ENCODE measurements at regions not wholly inside any gene's neighbourhood (a gene's known extent, or its start where the extent isn't known, plus 50 kb on each side); places are given as distances from the start of the nearest gene placed in this dataset.
"Not testable (repeated sequence)": the region's sequence is repeated elsewhere in the genome, so short reads cannot be mapped to it uniquely, and the experiment has no call there.

- intact Hi-C loops (cut with micrococcal nuclease; ENCODE audit: unreplicated experiment); H3K4me3 ChIP-seq (ENCODE audit: low read depth, low read length, poor library complexity, severe bottlenecking); H3K4me1 ChIP-seq (ENCODE audit: insufficient read depth, low read length, poor library complexity, severe bottlenecking); H3K27me3 ChIP-seq (replicated peaks; ENCODE audit: insufficient read depth, low read depth, low read length, poor library complexity); BruUV-seq (replicated peaks); DNase-seq (ENCODE audit: low spot score); H3K36me3 ChIP-seq (ENCODE audit: insufficient read depth, low read length, poor library complexity, severe bottlenecking); CTCF ChIA-PET; POLR2A ChIA-PET (ENCODE audit: low non-redundant PET); H3K27ac ChIP-seq (ENCODE audit: low read depth, low read length, poor library complexity, severe bottlenecking); H3K9me3 ChIP-seq (ENCODE audit: low read depth, low read length, poor library complexity, severe bottlenecking): not testable (repeated sequence)
Observed at GRCh38 chr1:83270801-83271200, 728.1 kb downstream of the TTLL7 start.

GRCh38 chr1:83263808-83264207 is 735.1 kb downstream of the TTLL7 start:
- H3K9me3 ChIP-seq (ENCODE audit: low read depth, low read length, poor library complexity, severe bottlenecking); H3K4me1 ChIP-seq (ENCODE audit: insufficient read depth, low read length, poor library complexity, severe bottlenecking); H3K27ac ChIP-seq (ENCODE audit: low read depth, low read length, poor library complexity, severe bottlenecking); POLR2A ChIA-PET (ENCODE audit: low non-redundant PET); H3K27me3 ChIP-seq (replicated peaks; ENCODE audit: insufficient read depth, low read depth, low read length, poor library complexity); intact Hi-C loops (cut with micrococcal nuclease; ENCODE audit: unreplicated experiment); DNase-seq (ENCODE audit: low spot score); BruUV-seq (replicated peaks); H3K36me3 ChIP-seq (ENCODE audit: insufficient read depth, low read length, poor library complexity, severe bottlenecking); H3K4me3 ChIP-seq (ENCODE audit: low read depth, low read length, poor library complexity, severe bottlenecking); CTCF ChIA-PET: not testable (repeated sequence)

- H3K4me3 ChIP-seq (ENCODE audit: low read depth, low read length, poor library complexity, severe bottlenecking); CTCF ChIA-PET; H3K36me3 ChIP-seq (ENCODE audit: insufficient read depth, low read length, poor library complexity, severe bottlenecking); H3K27ac ChIP-seq (ENCODE audit: low read depth, low read length, poor library complexity, severe bottlenecking); DNase-seq (ENCODE audit: low spot score); H3K27me3 ChIP-seq (replicated peaks; ENCODE audit: insufficient read depth, low read depth, low read length, poor library complexity); BruUV-seq (replicated peaks); POLR2A ChIA-PET (ENCODE audit: low non-redundant PET); H3K9me3 ChIP-seq (ENCODE audit: low read depth, low read length, poor library complexity, severe bottlenecking); H3K4me1 ChIP-seq (ENCODE audit: insufficient read depth, low read length, poor library complexity, severe bottlenecking); intact Hi-C loops (cut with micrococcal nuclease; ENCODE audit: unreplicated experiment): not testable (repeated sequence)
Observed at GRCh38 chr1:83251687-83252086, 747.2 kb downstream of the TTLL7 start.

GRCh38 chr1:83246780-83247179 is 752.2 kb downstream of the TTLL7 start:
- H3K27me3 ChIP-seq (replicated peaks; ENCODE audit: insufficient read depth, low read depth, low read length, poor library complexity); intact Hi-C loops (cut with micrococcal nuclease; ENCODE audit: unreplicated experiment); H3K4me1 ChIP-seq (ENCODE audit: insufficient read depth, low read length, poor library complexity, severe bottlenecking); POLR2A ChIA-PET (ENCODE audit: low non-redundant PET); H3K36me3 ChIP-seq (ENCODE audit: insufficient read depth, low read length, poor library complexity, severe bottlenecking); H3K27ac ChIP-seq (ENCODE audit: low read depth, low read length, poor library complexity, severe bottlenecking); DNase-seq (ENCODE audit: low spot score); CTCF ChIA-PET; BruUV-seq (replicated peaks); H3K9me3 ChIP-seq (ENCODE audit: low read depth, low read length, poor library complexity, severe bottlenecking); H3K4me3 ChIP-seq (ENCODE audit: low read depth, low read length, poor library complexity, severe bottlenecking): not testable (repeated sequence)

- DNase-seq (ENCODE audit: low spot score); CTCF ChIA-PET; intact Hi-C loops (cut with micrococcal nuclease; ENCODE audit: unreplicated experiment): not testable (repeated sequence)
Observed at GRCh38 chr1:83244832-83245231, 754.1 kb downstream of the TTLL7 start.

GRCh38 chr1:83239568-83239967 is 759.4 kb downstream of the TTLL7 start:
- POLR2A ChIA-PET (ENCODE audit: low non-redundant PET); H3K4me1 ChIP-seq (ENCODE audit: insufficient read depth, low read length, poor library complexity, severe bottlenecking); H3K4me3 ChIP-seq (ENCODE audit: low read depth, low read length, poor library complexity, severe bottlenecking); H3K27ac ChIP-seq (ENCODE audit: low read depth, low read length, poor library complexity, severe bottlenecking); DNase-seq (ENCODE audit: low spot score); intact Hi-C loops (cut with micrococcal nuclease; ENCODE audit: unreplicated experiment); BruUV-seq (replicated peaks); H3K36me3 ChIP-seq (ENCODE audit: insufficient read depth, low read length, poor library complexity, severe bottlenecking); H3K27me3 ChIP-seq (replicated peaks; ENCODE audit: insufficient read depth, low read depth, low read length, poor library complexity); H3K9me3 ChIP-seq (ENCODE audit: low read depth, low read length, poor library complexity, severe bottlenecking); CTCF ChIA-PET: not testable (repeated sequence)

More at GRCh38 chr1:83244832-83245231, 754.1 kb downstream of the TTLL7 start:
- H3K36me3 ChIP-seq (ENCODE audit: insufficient read depth, low read length, poor library complexity, severe bottlenecking); H3K27ac ChIP-seq (ENCODE audit: low read depth, low read length, poor library complexity, severe bottlenecking); H3K4me1 ChIP-seq (ENCODE audit: insufficient read depth, low read length, poor library complexity, severe bottlenecking); POLR2A ChIA-PET (ENCODE audit: low non-redundant PET); BruUV-seq (replicated peaks); H3K27me3 ChIP-seq (replicated peaks; ENCODE audit: insufficient read depth, low read depth, low read length, poor library complexity); H3K9me3 ChIP-seq (ENCODE audit: low read depth, low read length, poor library complexity, severe bottlenecking); H3K4me3 ChIP-seq (ENCODE audit: low read depth, low read length, poor library complexity, severe bottlenecking): not testable (repeated sequence)

GRCh38 chr1:83238654-83239053 is 760.3 kb downstream of the TTLL7 start:
- H3K36me3 ChIP-seq (ENCODE audit: insufficient read depth, low read length, poor library complexity, severe bottlenecking); POLR2A ChIA-PET (ENCODE audit: low non-redundant PET); BruUV-seq (replicated peaks): not testable (repeated sequence)

GRCh38 chr1:83219788-83220187 is 779.1 kb downstream of the TTLL7 start:
- BruUV-seq (replicated peaks); H3K36me3 ChIP-seq (ENCODE audit: insufficient read depth, low read length, poor library complexity, severe bottlenecking); H3K9me3 ChIP-seq (ENCODE audit: low read depth, low read length, poor library complexity, severe bottlenecking); CTCF ChIA-PET; H3K27ac ChIP-seq (ENCODE audit: low read depth, low read length, poor library complexity, severe bottlenecking); H3K4me3 ChIP-seq (ENCODE audit: low read depth, low read length, poor library complexity, severe bottlenecking); H3K4me1 ChIP-seq (ENCODE audit: insufficient read depth, low read length, poor library complexity, severe bottlenecking); DNase-seq (ENCODE audit: low spot score); POLR2A ChIA-PET (ENCODE audit: low non-redundant PET); intact Hi-C loops (cut with micrococcal nuclease; ENCODE audit: unreplicated experiment): not testable (repeated sequence)
- peaks cover 12% of the 10 kb centered on the region for H3K27me3 ChIP-seq (replicated peaks; ENCODE audit: insufficient read depth, low read depth, low read length, poor library complexity)

More at GRCh38 chr1:83238654-83239053, 760.3 kb downstream of the TTLL7 start:
- CTCF ChIA-PET; H3K4me1 ChIP-seq (ENCODE audit: insufficient read depth, low read length, poor library complexity, severe bottlenecking); H3K9me3 ChIP-seq (ENCODE audit: low read depth, low read length, poor library complexity, severe bottlenecking); H3K27ac ChIP-seq (ENCODE audit: low read depth, low read length, poor library complexity, severe bottlenecking); intact Hi-C loops (cut with micrococcal nuclease; ENCODE audit: unreplicated experiment); DNase-seq (ENCODE audit: low spot score); H3K27me3 ChIP-seq (replicated peaks; ENCODE audit: insufficient read depth, low read depth, low read length, poor library complexity); H3K4me3 ChIP-seq (ENCODE audit: low read depth, low read length, poor library complexity, severe bottlenecking): not testable (repeated sequence)

Measured in A673 (cell line).